WERI-Rb-1 (cell line): ENCODE measurements at regions not wholly inside any gene's neighbourhood (a gene's known extent, or its start where the extent isn't known, plus 50 kb on each side); places are given as distances from the start of the nearest gene placed in this dataset.

ENCODE experiments used
- DNase-seq: peaks from one replicate; pipeline ENCODE4 v3.0.0-alpha.2; 2020
- H3K27ac ChIP-seq: fragments of 250-450 bp; sonication (Bioruptor Pico); 2 replicates; pipeline ENCODE4 v1.5.1; 2020; ENCODE audit warnings: mild to moderate bottlenecking, moderate library complexity
- H3K27me3 ChIP-seq: fragments of 250-450 bp; sonication (Bioruptor Pico); 2 replicates; pipeline ENCODE4 v1.5.1; 2021; ENCODE audit warnings: mild to moderate bottlenecking, low read depth, moderate library complexity; ENCODE audit not compliant: insufficient read depth, severe bottlenecking
- H3K36me3 ChIP-seq: fragments of 250-450 bp; sonication (Bioruptor Pico); 2 replicates; pipeline ENCODE4 v1.5.1; 2020; ENCODE audit warnings: mild to moderate bottlenecking, moderate library complexity
- H3K4me3 ChIP-seq: 2 replicates; pipeline ENCODE4 v1.5.1; 2011; ENCODE audit warnings: low read depth, mild to moderate bottlenecking, control low read depth, low read length
- H3K9me3 ChIP-seq: fragments of 250-450 bp; sonication (Bioruptor Pico); 2 replicates; pipeline ENCODE4 v1.5.1; 2021; ENCODE audit warnings: mild to moderate bottlenecking, moderate library complexity; ENCODE audit not compliant: severe bottlenecking
- CTCF ChIP-seq: IDR thresholded peaks from 2 replicates; pipeline ENCODE4 v1.5.1; 2011; ENCODE audit warnings: low read depth, mild to moderate bottlenecking, control low read depth, inconsistent platforms, low read length

GRCh38 chr13:37490176-37490779, 108.3 kb downstream of the POSTN start:
- Histone ChIP-seq H3K9me3 (no peaks in the 10 kb centered on the region), H3K36me3 (no peaks in the 10 kb centered on the region), H3K27me3 (no peaks in the 10 kb centered on the region), H3K4me3 (no peak overlapping the region), H3K27ac (no peak overlapping the region)
- DNase-seq: no peak
- TF ChIP-seq CTCF: no peak

GRCh38 chr13:37488726-37489125, 109.8 kb downstream of the POSTN start:
- no peaks in the 10 kb centered on the region for H3K27me3 ChIP-seq
- no peaks in the 10 kb centered on the region for H3K9me3 ChIP-seq
- no peak overlapping the region for H3K27ac ChIP-seq
- no peak for TF ChIP-seq CTCF
- DNase-seq: no peak
- no peaks in the 10 kb centered on the region for H3K36me3 ChIP-seq
- H3K4me3 ChIP-seq: no peak overlapping the region

GRCh38 chr13:37486171-37486681, 112.3 kb downstream of the POSTN start:
- TF ChIP-seq CTCF: no peak
- H3K4me3 ChIP-seq: no peak overlapping the region
- H3K27ac ChIP-seq: no peak overlapping the region
- no peak for DNase-seq
- no peaks in the 10 kb centered on the region for H3K9me3 ChIP-seq
- H3K27me3 ChIP-seq: no peaks in the 10 kb centered on the region
- H3K36me3 ChIP-seq: no peaks in the 10 kb centered on the region

DNA sequence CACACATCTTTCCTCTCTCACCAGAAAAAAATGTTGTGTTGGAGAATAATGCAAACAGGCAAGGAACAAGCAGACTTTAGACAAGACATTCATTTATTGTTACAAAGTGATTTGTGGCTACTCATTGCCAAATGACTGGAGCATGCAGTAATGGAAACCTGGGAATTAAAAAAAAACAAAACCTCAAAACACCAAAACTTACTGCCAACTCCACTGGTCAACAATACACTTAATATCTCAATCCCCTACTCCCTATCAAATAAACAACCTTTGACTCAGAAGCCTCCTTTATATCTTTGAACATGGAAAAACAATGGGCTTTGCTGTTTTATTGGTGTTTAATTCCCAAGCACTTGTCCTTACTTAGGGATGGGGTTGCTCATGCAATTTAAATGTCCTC, 112.8 kb downstream of the POSTN start:
- H3K9me3 ChIP-seq: no peaks in the 10 kb centered on the region
- DNase-seq: no peak
- no peaks in the 10 kb centered on the region for H3K36me3 ChIP-seq
- no peak overlapping the region for H3K4me3 ChIP-seq
- H3K27me3 ChIP-seq: no peaks in the 10 kb centered on the region
- TF ChIP-seq CTCF: no peak
- H3K27ac ChIP-seq: no peak overlapping the region

DNA sequence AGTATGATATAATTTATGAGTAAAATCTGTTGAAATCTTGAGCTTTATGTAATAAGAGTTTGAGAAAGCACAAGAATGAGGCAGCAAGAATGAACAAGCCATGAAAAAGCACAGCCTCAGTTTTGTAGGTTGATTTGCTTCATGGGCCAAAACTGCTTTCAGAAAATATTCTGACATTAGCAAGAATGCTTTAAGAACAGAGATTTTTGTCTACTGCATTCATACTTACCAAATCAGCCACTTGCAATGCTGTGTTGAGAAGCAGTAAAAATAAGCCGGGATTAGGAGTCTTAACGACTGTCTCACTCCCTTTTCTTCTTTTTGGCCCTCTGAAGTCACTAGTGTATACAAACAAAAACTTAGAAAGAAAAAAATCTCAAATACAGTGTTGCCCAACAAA, 114.5 kb downstream of the POSTN start:
- no peak overlapping the region for H3K4me3 ChIP-seq
- no peaks in the 10 kb centered on the region for H3K36me3 ChIP-seq
- no peak for DNase-seq
- H3K27me3 ChIP-seq: no peaks in the 10 kb centered on the region
- H3K27ac ChIP-seq: no peak overlapping the region
- no peaks in the 10 kb centered on the region for H3K9me3 ChIP-seq
- TF ChIP-seq CTCF: no peak

- TF ChIP-seq CTCF: no peak
- Histone ChIP-seq H3K9me3 (no peaks in the 10 kb centered on the region), H3K36me3 (no peaks in the 10 kb centered on the region), H3K4me3 (no peak overlapping the region), H3K27me3 (no peaks in the 10 kb centered on the region), H3K27ac (no peak overlapping the region)
- no peak for DNase-seq
Observed at GRCh38 chr13:37482331-37482730, 116.2 kb downstream of the POSTN start.
